ENCODE measurements at regions not wholly inside any gene's neighbourhood (a gene's known extent, or its start where the extent isn't known, plus 50 kb on each side); places are given as distances from the start of the nearest gene placed in this dataset.

DNA sequence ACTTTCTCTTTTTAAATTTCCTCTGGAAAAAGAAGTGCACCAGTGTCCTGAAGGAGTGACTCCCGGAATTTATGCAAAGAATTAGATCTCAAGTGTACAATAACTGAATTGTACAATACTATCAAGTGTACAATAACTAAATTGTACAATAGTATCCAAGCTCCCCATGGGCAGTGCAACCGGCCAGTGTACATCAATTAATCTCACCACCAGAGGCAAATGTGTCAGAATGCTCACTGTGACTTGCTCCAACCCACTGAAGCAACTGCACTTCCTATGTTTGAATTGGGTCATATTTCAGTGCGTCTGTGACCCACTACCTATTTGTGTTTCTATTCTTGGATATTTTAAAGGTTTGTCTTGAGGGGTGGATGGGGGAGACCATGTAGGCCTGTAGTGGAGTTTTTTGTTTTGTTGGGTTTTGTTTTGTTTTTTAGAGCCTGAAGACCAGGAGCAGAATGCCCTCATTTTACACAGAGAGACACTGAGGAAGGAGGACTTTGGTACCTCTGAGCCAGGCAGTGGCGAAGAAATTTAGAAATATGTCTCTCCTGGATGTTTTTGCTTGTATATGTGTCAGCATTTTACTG, 78.5 kb upstream of the CTTNBP2 start:
- TF ChIP-seq, protein P1, sequence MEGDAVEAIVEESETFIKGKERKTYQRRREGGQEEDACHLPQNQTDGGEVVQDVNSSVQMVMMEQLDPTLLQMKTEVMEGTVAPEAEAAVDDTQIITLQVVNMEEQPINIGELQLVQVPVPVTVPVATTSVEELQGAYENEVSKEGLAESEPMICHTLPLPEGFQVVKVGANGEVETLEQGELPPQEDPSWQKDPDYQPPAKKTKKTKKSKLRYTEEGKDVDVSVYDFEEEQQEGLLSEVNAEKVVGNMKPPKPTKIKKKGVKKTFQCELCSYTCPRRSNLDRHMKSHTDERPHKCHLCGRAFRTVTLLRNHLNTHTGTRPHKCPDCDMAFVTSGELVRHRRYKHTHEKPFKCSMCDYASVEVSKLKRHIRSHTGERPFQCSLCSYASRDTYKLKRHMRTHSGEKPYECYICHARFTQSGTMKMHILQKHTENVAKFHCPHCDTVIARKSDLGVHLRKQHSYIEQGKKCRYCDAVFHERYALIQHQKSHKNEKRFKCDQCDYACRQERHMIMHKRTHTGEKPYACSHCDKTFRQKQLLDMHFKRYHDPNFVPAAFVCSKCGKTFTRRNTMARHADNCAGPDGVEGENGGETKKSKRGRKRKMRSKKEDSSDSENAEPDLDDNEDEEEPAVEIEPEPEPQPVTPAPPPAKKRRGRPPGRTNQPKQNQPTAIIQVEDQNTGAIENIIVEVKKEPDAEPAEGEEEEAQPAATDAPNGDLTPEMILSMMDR (IDR thresholded peaks at IDR 0.05) = no peak
- Histone ChIP-seq H3K4me3 (no peak overlapping the region), H3K27me3 (no peaks in the 10 kb centered on the region), H3K4me1 (no peaks in the 10 kb centered on the region), H3K9me3 (no peaks in the 10 kb centered on the region), H3K27ac (no peak overlapping the region), H3K36me3 (no peaks in the 10 kb centered on the region)
- DNase-seq (no peak), ATAC-seq (no peak)
- intact Hi-C loops (cut with DNase I) = no loop called here

DNA sequence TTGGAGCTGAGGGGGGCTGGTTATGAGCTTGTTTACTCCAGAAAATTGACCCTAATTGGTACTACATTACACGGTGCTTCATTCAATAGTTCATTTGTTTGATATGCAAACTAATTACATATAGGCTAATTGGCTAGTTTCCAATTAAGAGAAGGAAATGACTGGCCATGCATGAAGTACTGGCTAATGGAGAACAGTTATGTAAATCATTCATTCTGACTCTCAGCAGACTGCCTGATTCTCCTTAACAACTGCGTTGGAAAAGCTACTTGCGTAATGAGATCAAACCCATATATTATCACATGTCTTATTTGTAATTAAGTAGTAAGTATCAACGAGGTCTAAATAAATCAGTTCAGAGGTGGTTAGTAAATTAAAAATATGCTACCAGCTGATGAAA, 81.8 kb upstream of the CTTNBP2 start:
- no peak for ATAC-seq
- H3K9me3 ChIP-seq = no peaks in the 10 kb centered on the region
- no peaks in the 10 kb centered on the region for H3K36me3 ChIP-seq
- TF ChIP-seq, protein P1 (IDR thresholded peaks at IDR 0.05) = no peak
- H3K27me3 ChIP-seq = no peaks in the 10 kb centered on the region
- H3K27ac ChIP-seq = no peak overlapping the region
- H3K4me1 ChIP-seq = no peaks in the 10 kb centered on the region
- no peak for DNase-seq
- H3K4me3 ChIP-seq = no peak overlapping the region
- intact Hi-C loops (cut with DNase I) = no loop called here

DNA sequence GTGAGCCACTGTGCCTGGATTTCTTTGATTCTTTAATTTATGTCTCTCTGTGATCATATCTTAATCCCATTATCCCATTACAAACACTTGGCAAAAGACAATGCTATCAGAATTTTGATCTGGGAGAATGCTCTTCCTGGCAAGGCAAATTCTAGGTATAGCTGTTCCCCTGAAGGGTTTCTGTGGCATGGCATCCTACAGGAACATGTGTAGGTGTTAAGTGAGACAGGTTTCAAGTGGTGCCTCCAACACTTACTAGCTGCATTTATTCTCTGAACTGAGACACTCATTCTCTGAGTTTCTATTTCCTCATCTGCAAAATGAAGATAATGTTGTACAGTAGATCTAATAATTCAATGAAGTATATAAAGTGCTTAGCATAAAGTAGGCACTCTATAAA, 87.1 kb upstream of the CTTNBP2 start:
- ATAC-seq (no peak), DNase-seq (no peak)
- no peaks in the 10 kb centered on the region for H3K36me3 ChIP-seq
- H3K9me3 ChIP-seq = no peaks in the 10 kb centered on the region
- no peak overlapping the region for H3K27ac ChIP-seq
- TF ChIP-seq, protein P1 (IDR thresholded peaks at IDR 0.05) = no peak
- intact Hi-C loops (cut with DNase I) = no loop called here
- H3K27me3 ChIP-seq = no peaks in the 10 kb centered on the region
- no peak overlapping the region for H3K4me3 ChIP-seq
- H3K4me1 ChIP-seq = no peaks in the 10 kb centered on the region

DNA sequence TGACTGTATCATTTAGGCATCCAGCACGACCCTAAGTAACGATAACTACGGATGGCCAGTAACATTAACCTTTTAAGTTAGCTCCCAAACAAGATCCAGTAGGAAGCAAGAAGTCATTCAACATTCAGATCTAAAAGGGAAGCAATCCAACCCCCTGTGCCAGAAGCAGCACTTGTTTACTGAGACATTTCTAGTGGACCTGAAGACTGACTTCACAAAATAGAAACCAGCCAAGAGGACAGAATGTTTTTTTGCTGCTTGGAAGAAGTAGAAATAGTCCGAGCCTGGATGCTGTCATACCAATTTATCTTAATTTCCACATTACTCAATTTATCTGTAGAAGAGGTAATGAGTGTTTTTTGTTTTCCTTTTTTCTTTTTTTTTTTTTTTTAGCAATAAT, 88.0 kb upstream of the CTTNBP2 start:
- Histone ChIP-seq H3K27ac (no peak overlapping the region), H3K4me3 (no peak overlapping the region), H3K27me3 (no peaks in the 10 kb centered on the region), H3K9me3 (no peaks in the 10 kb centered on the region), H3K36me3 (no peaks in the 10 kb centered on the region), H3K4me1 (no peaks in the 10 kb centered on the region)
- intact Hi-C loops (cut with DNase I) = no loop called here
- ATAC-seq (no peak), DNase-seq (no peak)
- TF ChIP-seq, protein P1 (IDR thresholded peaks at IDR 0.05) = no peak

DNA sequence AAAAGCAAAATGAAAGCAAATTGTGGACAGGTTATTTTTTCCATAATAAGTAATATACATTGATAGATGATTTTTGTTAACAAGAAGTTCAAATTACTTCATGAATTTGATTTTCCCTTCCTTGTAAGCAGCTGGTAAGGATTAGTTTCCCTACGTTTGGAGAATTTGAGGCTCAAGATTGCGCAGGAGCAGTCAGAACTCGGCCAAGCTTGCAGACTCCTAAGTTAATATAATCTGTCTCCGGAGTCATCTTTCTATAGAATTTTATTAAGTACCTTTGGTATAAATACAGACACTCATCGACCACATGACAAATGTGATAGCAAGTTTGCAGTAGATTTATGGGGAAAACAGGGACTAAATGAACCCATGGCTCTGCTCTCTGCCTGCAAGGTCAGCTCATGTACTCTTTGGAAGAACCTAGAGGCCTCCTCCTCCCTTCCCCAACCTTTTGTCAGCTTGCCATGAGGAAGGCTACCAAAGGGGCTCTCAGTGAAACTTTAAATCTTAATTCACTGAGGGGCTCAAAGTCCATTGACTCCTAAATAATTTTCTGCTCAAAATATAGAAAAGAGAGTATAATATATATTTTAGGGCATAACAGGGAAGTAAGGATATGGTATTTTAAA, 89.2 kb upstream of the CTTNBP2 start:
- TF ChIP-seq, protein P1 (IDR thresholded peaks at IDR 0.05) = no peak
- intact Hi-C loops (cut with DNase I) = no loop called here
- no peak for ATAC-seq
- no peaks in the 10 kb centered on the region for H3K9me3 ChIP-seq
- H3K36me3 ChIP-seq = no peaks in the 10 kb centered on the region
- H3K4me1 ChIP-seq = no peaks in the 10 kb centered on the region
- H3K27me3 ChIP-seq = no peaks in the 10 kb centered on the region
- no peak for DNase-seq
- H3K27ac ChIP-seq = no peak overlapping the region
- H3K4me3 ChIP-seq = no peak overlapping the region
